Sigmoid colon (tissue), 6 donors: ENCODE measurements at regions not wholly inside any gene's neighbourhood (a gene's known extent, or its start where the extent isn't known, plus 50 kb on each side); places are given as distances from the start of the nearest gene placed in this dataset.

Source experiments
- DNase-seq: peaks from one replicate; pipeline ENCODE4 v3.0.0-alpha.2; 2019
- H3K27ac ChIP-seq, 4 donors: fragments of 200-600 bp; sonication (generic); one replicate each; pipeline ENCODE4 v1.5.1; 2016 to 2019; ENCODE audit warnings: mild to moderate bottlenecking in 1 of 4
- H3K27me3 ChIP-seq, 3 donors: fragments of 200-600 bp; sonication (generic); one replicate each; pipeline ENCODE4 v1.5.1; 2019; ENCODE audit warnings: mild to moderate bottlenecking in 1 of 3
- H3K36me3 ChIP-seq, 4 donors: fragments of 200-600 bp; sonication (generic); one replicate each; pipeline ENCODE4 v1.5.1; 2016 to 2019
- H3K4me1 ChIP-seq, 4 donors: fragments of 200-600 bp; sonication (generic); one replicate each; pipeline ENCODE4 v1.5.1; 2017 to 2019
- H3K4me3 ChIP-seq, 4 donors: fragments of 200-600 bp; sonication (generic); one replicate each; pipeline ENCODE4 v1.5.1; 2017 to 2019; ENCODE audit warnings: mild to moderate bottlenecking in 2 of 4, moderate library complexity in 1 of 4
- H3K9me3 ChIP-seq, 4 donors: fragments of 200-600 bp in 3 of 4; sonication (generic) in 3 of 4; one replicate each; pipeline versions ENCODE4 v1.5.1 to v1.6.1; 2013 to 2019
- EP300 ChIP-seq, 4 donors: sonication (generic); formaldehyde crosslinking; IDR thresholded peaks; one replicate each; pipeline ENCODE4 v1.6.1; 2017; ENCODE audit warnings: antibody characterized with exemption in 4 of 4
- POLR2A ChIP-seq, 2 donors: fragments of 450-650 bp; IDR thresholded peaks; one replicate each; pipeline ENCODE4 v1.6.1; 2016; ENCODE audit warnings: antibody characterized with exemption in 2 of 2, mild to moderate bottlenecking in 2 of 2, moderate library complexity in 2 of 2
- POLR2AphosphoS5 ChIP-seq, 4 donors: sonication (generic); formaldehyde crosslinking; IDR thresholded peaks; one replicate each; pipeline ENCODE4 v1.6.1; 2017; ENCODE audit warnings: antibody characterized with exemption in 4 of 4
- WGBS, 2 donors: extraction: QIAGEN DNeasy Blood & Tissue Kit; methylation state at CpG; one replicate each; pipeline ENCODE4 v1.1.7; 2013; 5-methylcytosine and 5-hydroxymethylcytosine counted together
- intact Hi-C: fragments of 100-400 bp; cut with DNase I; formaldehyde crosslinking; loops from one replicate; pipeline ENCODE4 v1.15.1; 2023
- TF ChIP-seq, protein P1 (sequence below), 4 experiments: fragments of 450-650 bp in 3 of 4; fragments of 200-600 bp in 1 of 4; IDR thresholded peaks; one replicate each; pipeline ENCODE4 v1.5.1; 2016 to 2019; ENCODE audit warnings: antibody characterized with exemption in 4 of 4, mild to moderate bottlenecking in 3 of 4, moderate library complexity in 2 of 4
- donor health status: healthy with polysubstance abuse.
- donor health status: healthy.

DNA sequence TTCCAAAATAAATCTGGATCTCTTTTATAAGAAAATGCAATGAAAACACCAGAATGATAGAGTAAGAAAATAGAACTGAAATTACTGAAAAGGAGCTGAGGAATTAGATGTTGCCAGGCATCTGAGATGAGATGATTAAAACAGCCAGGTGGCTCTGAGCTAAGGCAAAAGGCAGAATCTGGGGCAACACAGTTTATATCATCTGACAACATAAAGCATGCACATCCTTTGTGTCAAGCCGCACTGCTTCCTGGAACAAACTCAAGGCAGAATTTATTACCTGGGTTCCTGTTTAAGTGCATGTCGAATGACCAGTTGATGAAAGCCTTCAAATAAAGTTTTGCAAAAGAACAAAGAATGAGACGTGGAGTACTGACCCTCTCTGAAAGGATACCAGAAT lies 247.0 kb downstream of the SNX10 start:
- TF ChIP-seq, protein P1, sequence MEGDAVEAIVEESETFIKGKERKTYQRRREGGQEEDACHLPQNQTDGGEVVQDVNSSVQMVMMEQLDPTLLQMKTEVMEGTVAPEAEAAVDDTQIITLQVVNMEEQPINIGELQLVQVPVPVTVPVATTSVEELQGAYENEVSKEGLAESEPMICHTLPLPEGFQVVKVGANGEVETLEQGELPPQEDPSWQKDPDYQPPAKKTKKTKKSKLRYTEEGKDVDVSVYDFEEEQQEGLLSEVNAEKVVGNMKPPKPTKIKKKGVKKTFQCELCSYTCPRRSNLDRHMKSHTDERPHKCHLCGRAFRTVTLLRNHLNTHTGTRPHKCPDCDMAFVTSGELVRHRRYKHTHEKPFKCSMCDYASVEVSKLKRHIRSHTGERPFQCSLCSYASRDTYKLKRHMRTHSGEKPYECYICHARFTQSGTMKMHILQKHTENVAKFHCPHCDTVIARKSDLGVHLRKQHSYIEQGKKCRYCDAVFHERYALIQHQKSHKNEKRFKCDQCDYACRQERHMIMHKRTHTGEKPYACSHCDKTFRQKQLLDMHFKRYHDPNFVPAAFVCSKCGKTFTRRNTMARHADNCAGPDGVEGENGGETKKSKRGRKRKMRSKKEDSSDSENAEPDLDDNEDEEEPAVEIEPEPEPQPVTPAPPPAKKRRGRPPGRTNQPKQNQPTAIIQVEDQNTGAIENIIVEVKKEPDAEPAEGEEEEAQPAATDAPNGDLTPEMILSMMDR (IDR thresholded peaks at IDR 0.05) = no peak
- TF ChIP-seq POLR2AphosphoS5 (IDR thresholded peaks at IDR 0.05) = no peak
- TF ChIP-seq POLR2A (IDR thresholded peaks at IDR 0.05) = no peak
- TF ChIP-seq EP300 (IDR thresholded peaks at IDR 0.05) = no peak
- peaks cover 0 to 21% (median 14%) of the 10 kb centered on the region in 3 donors for H3K27me3 ChIP-seq
- no peaks in the 10 kb centered on the region for H3K9me3 ChIP-seq
- H3K27ac ChIP-seq = no peak overlapping the region
- H3K4me1 ChIP-seq = no peaks in the 10 kb centered on the region
- intact Hi-C loops = no loop called here
- no peak for DNase-seq
- H3K36me3 ChIP-seq = no peaks in the 10 kb centered on the region
- WGBS, 2 donors = 10 to 24% methylated on average over 3 of the region's 3 CpGs
- no peak overlapping the region for H3K4me3 ChIP-seq

DNA sequence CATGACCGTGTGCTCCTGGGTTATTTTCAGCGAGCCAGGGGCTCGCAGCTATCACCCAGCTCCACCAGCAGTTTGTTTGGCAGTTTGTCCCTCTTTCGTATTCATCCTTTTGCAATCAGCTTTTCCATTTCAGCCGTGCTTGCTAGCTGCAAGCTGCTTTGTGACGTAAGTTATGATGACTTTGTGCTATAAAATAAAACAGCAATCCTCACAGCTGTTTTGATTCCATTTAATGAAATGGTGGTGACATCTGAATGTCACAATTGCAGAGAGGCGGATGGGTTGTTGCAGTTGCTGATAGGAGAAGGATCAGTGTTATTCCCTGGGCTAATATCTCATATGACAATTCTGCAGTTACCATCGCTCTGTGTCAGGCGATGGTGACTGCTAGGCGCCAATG lies 251.7 kb downstream of the SNX10 start:
- DNase-seq = no peak
- intact Hi-C loops = no loop called here
- WGBS, 2 donors = 85 to 86% methylated on average over 10 of the region's 10 CpGs
- H3K9me3 ChIP-seq = peaks cover 0 to 3% (median 0%) of the 10 kb centered on the region in 4 donors
- TF ChIP-seq, protein P1 (IDR thresholded peaks at IDR 0.05) = no peak
- TF ChIP-seq POLR2AphosphoS5 (IDR thresholded peaks at IDR 0.05) (no peak), POLR2A (IDR thresholded peaks at IDR 0.05) (no peak), EP300 (IDR thresholded peaks at IDR 0.05) (no peak)
- no peaks in the 10 kb centered on the region for H3K4me1 ChIP-seq
- H3K4me3 ChIP-seq = no peak overlapping the region
- H3K27ac ChIP-seq = no peak overlapping the region
- no peaks in the 10 kb centered on the region for H3K36me3 ChIP-seq
- peaks cover 0 to 5% (median 0%) of the 10 kb centered on the region in 3 donors for H3K27me3 ChIP-seq

DNA sequence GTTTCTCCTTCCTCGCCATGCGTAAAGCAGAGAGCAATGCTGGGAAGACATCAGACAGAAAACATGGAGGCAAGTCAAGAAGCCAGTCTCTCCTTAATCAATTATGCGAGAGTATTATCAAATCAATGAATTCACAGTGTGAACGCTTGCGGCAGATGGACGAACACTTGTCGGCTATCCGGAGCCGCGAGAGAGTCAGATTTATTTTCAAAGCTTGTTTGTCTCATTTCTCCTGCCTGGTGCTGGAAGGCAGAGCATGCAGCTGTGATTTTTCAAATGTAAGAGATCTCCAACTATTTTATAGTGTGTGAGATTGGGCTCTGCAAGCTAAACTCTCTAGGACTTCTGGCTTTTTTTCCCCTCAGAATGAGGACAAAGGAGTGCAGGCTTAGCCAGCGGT lies 252.3 kb downstream of the SNX10 start:
- Histone ChIP-seq H3K4me3 (no peak overlapping the region), H3K27me3 (peaks cover 0 to 5% (median 0%) of the 10 kb centered on the region in 3 donors), H3K9me3 (peaks cover 0 to 3% (median 0%) of the 10 kb centered on the region in 4 donors), H3K36me3 (no peaks in the 10 kb centered on the region), H3K27ac (no peak overlapping the region), H3K4me1 (no peaks in the 10 kb centered on the region)
- intact Hi-C loops = no loop called here
- TF ChIP-seq POLR2A (IDR thresholded peaks at IDR 0.05) (no peak), EP300 (IDR thresholded peaks at IDR 0.05) (no peak), POLR2AphosphoS5 (IDR thresholded peaks at IDR 0.05) (no peak)
- TF ChIP-seq, protein P1 (IDR thresholded peaks at IDR 0.05) = no peak
- no peak for DNase-seq
- 82 to 91% methylated on average over 11 of the region's 11 CpGs for WGBS, 2 donors

DNA sequence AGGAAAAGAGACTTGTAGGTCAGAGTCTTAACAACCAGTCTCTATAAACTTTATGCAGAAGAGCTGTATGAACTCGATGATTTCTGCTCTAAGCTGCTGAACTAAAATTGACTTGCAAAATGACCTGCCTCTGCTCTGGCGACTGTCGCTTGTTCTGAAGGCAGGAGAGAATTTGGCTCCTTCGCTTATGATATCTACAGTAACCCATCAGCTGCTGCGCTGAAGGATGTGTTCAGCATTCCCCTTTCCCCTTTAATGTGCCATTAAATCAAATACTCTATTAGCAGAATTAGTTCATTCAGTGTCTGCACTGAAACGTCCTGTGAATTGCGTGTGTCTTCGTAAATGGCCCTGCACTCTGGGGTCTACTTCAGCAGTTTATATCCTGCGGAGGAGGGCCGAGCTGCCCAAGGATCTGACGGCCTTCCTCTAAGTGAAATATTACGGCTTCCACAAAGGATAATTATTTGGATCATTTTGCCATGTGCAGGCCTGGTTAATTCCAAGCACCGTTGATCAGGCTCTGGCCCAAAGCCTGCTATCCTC lies 254.9 kb downstream of the SNX10 start:
- Histone ChIP-seq H3K4me3 (no peak overlapping the region), H3K27me3 (peaks cover 0 to 5% (median 0%) of the 10 kb centered on the region in 3 donors), H3K4me1 (no peaks in the 10 kb centered on the region), H3K27ac (no peak overlapping the region), H3K9me3 (peaks cover 0 to 3% (median 0%) of the 10 kb centered on the region in 4 donors), H3K36me3 (no peaks in the 10 kb centered on the region)
- TF ChIP-seq EP300 (IDR thresholded peaks at IDR 0.05) = no peak
- TF ChIP-seq, protein P1 (IDR thresholded peaks at IDR 0.05) = no peak
- TF ChIP-seq POLR2AphosphoS5 (IDR thresholded peaks at IDR 0.05) = no peak
- TF ChIP-seq POLR2A (IDR thresholded peaks at IDR 0.05) = no peak
- no peak for DNase-seq
- intact Hi-C loops = no loop called here
- 91 to 94% methylated on average over 13 of the region's 13 CpGs for WGBS, 2 donors

DNA sequence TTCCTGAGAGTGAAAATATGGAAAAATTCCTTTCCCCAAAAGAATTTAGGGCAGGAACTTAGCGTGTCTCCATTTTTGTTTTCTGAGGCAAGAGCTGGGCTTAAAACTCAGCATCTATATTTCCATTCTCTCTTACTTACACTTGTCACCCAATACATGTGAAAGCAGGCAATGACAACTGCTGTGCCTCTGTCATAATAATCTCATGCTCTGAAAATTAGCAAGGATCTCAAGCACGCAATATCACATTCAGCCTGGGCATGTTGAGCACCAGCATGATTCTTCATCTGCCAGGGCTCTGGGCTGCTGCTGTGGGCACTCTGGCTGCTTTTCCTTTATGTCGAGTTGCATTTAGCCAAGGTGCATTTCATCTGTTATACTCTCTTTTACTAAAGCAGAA lies 255.5 kb downstream of the SNX10 start:
- TF ChIP-seq, protein P1 (IDR thresholded peaks at IDR 0.05) = no peak
- no peak for TF ChIP-seq EP300 (IDR thresholded peaks at IDR 0.05)
- no peak for TF ChIP-seq POLR2AphosphoS5 (IDR thresholded peaks at IDR 0.05)
- no peak for TF ChIP-seq POLR2A (IDR thresholded peaks at IDR 0.05)
- Histone ChIP-seq H3K36me3 (no peaks in the 10 kb centered on the region), H3K4me1 (no peaks in the 10 kb centered on the region), H3K27me3 (peaks cover 0 to 5% (median 0%) of the 10 kb centered on the region in 3 donors), H3K27ac (no peak overlapping the region), H3K9me3 (peaks cover 0 to 3% (median 0%) of the 10 kb centered on the region in 4 donors), H3K4me3 (no peak overlapping the region)
- 96 to 97% methylated on average over 3 of the region's 3 CpGs for WGBS, 2 donors
- intact Hi-C loops = no loop called here
- no peak for DNase-seq
